Neural cell (in vitro differentiated cells): ENCODE measurements at regions not wholly inside any gene's neighbourhood (a gene's known extent, or its start where the extent isn't known, plus 50 kb on each side); places are given as distances from the start of the nearest gene placed in this dataset.

Source experiments
- H2AFZ ChIP-seq: fragments of 200-600, 300-800 bp; sonication (generic), shearing (Covaris generic); 2 replicates; pipeline ENCODE4 v1.6.0; 2014; ENCODE audit warnings: low read depth, mild to moderate bottlenecking, antibody characterized with exemption, low read length, moderate library complexity
- H3F3A ChIP-seq: fragments of 200-600 bp; shearing (Covaris generic); 2 replicates; pipeline ENCODE4 v1.6.1; 2016; ENCODE audit warnings: mild to moderate bottlenecking, moderate library complexity, mixed read lengths, antibody characterized with exemption, low read length; ENCODE audit not compliant: insufficient read depth, poor library complexity, severe bottlenecking
- H3K27ac ChIP-seq: fragments of 200-600, 300-800 bp; sonication (generic), shearing (Covaris generic); 2 replicates; pipeline ENCODE4 v1.5.1; 2014; ENCODE audit warnings: mild to moderate bottlenecking, low read length, moderate library complexity
- H3K27me3 ChIP-seq: fragments of 300-800, 200-600 bp; sonication (generic), shearing (Covaris generic); 2 replicates; pipeline ENCODE4 v1.6.0; 2014; ENCODE audit warnings: mild to moderate bottlenecking, low read depth, low read length, moderate library complexity; ENCODE audit not compliant: insufficient read depth
- H3K36me3 ChIP-seq: fragments of 300-800, 200-600 bp; sonication (generic), shearing (Covaris generic); 2 replicates; pipeline ENCODE4 v1.5.1; 2014; ENCODE audit warnings: mild to moderate bottlenecking, antibody characterized with exemption, low read length, moderate library complexity; ENCODE audit not compliant: insufficient read depth
- H3K4me2 ChIP-seq: fragments of 300-800, 200-600 bp; sonication (generic), shearing (Covaris generic); 2 replicates; pipeline ENCODE4 v1.6.0; 2014; ENCODE audit warnings: mild to moderate bottlenecking, low read length
- H3K4me3 ChIP-seq: fragments of 300-800, 200-600 bp; sonication (generic), shearing (Covaris generic); 2 replicates; pipeline ENCODE4 v1.5.1; 2014; ENCODE audit warnings: mild to moderate bottlenecking, low read length, moderate library complexity
- H3K79me2 ChIP-seq: fragments of 200-600 bp; shearing (Covaris generic); replicated peaks from 2 replicates; pipeline ENCODE4 v1.6.0; 2014; ENCODE audit warnings: mild to moderate bottlenecking, low read length, moderate library complexity; ENCODE audit not compliant: insufficient read depth
- H3K9ac ChIP-seq: fragments of 300-800, 200-600 bp; sonication (generic), shearing (Covaris generic); 2 replicates; pipeline ENCODE4 v1.6.1; 2016; ENCODE audit warnings: mild to moderate bottlenecking, low read length, mixed read lengths
- H3K9me2 ChIP-seq: fragments of 200-600 bp; shearing (Covaris generic); 2 replicates; pipeline ENCODE4 v1.6.1; 2016; ENCODE audit warnings: mild to moderate bottlenecking, low read length, mixed read lengths; ENCODE audit not compliant: insufficient read depth
- H3K9me3 ChIP-seq: fragments of 200-600, 300-800 bp; sonication (generic), shearing (Covaris generic); 2 replicates; pipeline ENCODE4 v1.6.1; 2016; ENCODE audit warnings: mild to moderate bottlenecking, mixed run types, low read length, moderate library complexity, mixed read lengths
- H4K20me1 ChIP-seq: fragments of 200-600 bp; shearing (Covaris generic); 2 replicates; pipeline ENCODE4 v1.6.1; 2016; ENCODE audit warnings: mild to moderate bottlenecking, mixed run types; ENCODE audit not compliant: insufficient read depth
- CTCF ChIP-seq: fragments of 450-650 bp; IDR thresholded peaks from 2 replicates; pipeline ENCODE4 v1.5.1; 2014; ENCODE audit warnings: antibody characterized with exemption, mild to moderate bottlenecking, moderate library complexity; ENCODE audit not compliant: poor library complexity, severe bottlenecking
- EP300 ChIP-seq: fragments of 450-650 bp; conservative IDR thresholded peaks from 2 replicates; pipeline ENCODE4 v1.6.1; 2014; ENCODE audit warnings: antibody characterized with exemption, mild to moderate bottlenecking, moderate library complexity; ENCODE audit not compliant: poor library complexity, severe bottlenecking
- EZH2 ChIP-seq: fragments of 200-600, 300-800 bp; shearing (Covaris generic), sonication (generic); IDR thresholded peaks from 2 replicates; pipeline ENCODE4 v1.6.1; 2014; ENCODE audit warnings: antibody characterized with exemption, low read length, borderline replicate concordance, mild to moderate bottlenecking; ENCODE audit not compliant: insufficient read depth, poor library complexity, severe bottlenecking
- MXI1 ChIP-seq: fragments of 450-650 bp; conservative IDR thresholded peaks from 2 replicates; pipeline ENCODE4 v1.6.1; 2014; ENCODE audit warnings: antibody characterized with exemption, mild to moderate bottlenecking; ENCODE audit not compliant: poor library complexity, severe bottlenecking
- POLR2AphosphoS5 ChIP-seq: IDR thresholded peaks from 2 replicates; pipeline ENCODE4 v1.6.1; 2012
- RAD21 ChIP-seq: fragments of 450-650 bp; conservative IDR thresholded peaks from 2 replicates; pipeline ENCODE4 v1.6.1; 2014; ENCODE audit warnings: antibody characterized with exemption, mild to moderate bottlenecking, moderate library complexity
- REST ChIP-seq: IDR thresholded peaks from 2 replicates; pipeline ENCODE4 v1.6.1; 2012; ENCODE audit warnings: borderline replicate concordance
- SMC3 ChIP-seq: fragments of 450-650 bp; conservative IDR thresholded peaks from 2 replicates; pipeline ENCODE4 v1.6.1; 2014; ENCODE audit warnings: antibody characterized with exemption, mild to moderate bottlenecking, moderate library complexity; ENCODE audit not compliant: poor library complexity
- TAF1 ChIP-seq: IDR thresholded peaks from 2 replicates; pipeline ENCODE4 v1.6.1; 2012; ENCODE audit warnings: low read depth

GRCh38 chr5:66329078-66329477, 185.0 kb downstream of the SREK1 start:
- H4K20me1 ChIP-seq = no peaks in the 10 kb centered on the region
- no peaks in the 10 kb centered on the region for H3K9me3 ChIP-seq
- H3K9me2 ChIP-seq = no peaks in the 10 kb centered on the region
- H3K79me2 ChIP-seq = no peaks in the 10 kb centered on the region
- H2AFZ ChIP-seq = no peak overlapping the region
- no peak overlapping the region for H3K4me2 ChIP-seq
- no peak overlapping the region for H3K4me3 ChIP-seq
- no peak overlapping the region for H3K9ac ChIP-seq
- H3K27ac ChIP-seq = no peak overlapping the region
- TF ChIP-seq EZH2 = no peak
- TF ChIP-seq EP300 = no peak
- no peak for TF ChIP-seq SMC3
- TF ChIP-seq REST = no peak
- no peak for TF ChIP-seq MXI1
- no peak for TF ChIP-seq RAD21
- H3K27me3 ChIP-seq = no peaks in the 10 kb centered on the region
- H3F3A ChIP-seq = no peaks in the 10 kb centered on the region
- H3K36me3 ChIP-seq = no peaks in the 10 kb centered on the region

GRCh38 chr5:66333192-66333591, 189.1 kb downstream of the SREK1 start:
- H2AFZ ChIP-seq = no peak overlapping the region
- TF ChIP-seq REST = no peak
- no peak for TF ChIP-seq MXI1
- no peak for TF ChIP-seq EZH2
- TF ChIP-seq TAF1 = no peak
- no peak for TF ChIP-seq CTCF
- TF ChIP-seq EP300 = no peak
- TF ChIP-seq RAD21 = no peak
- TF ChIP-seq POLR2AphosphoS5 = no peak
- TF ChIP-seq SMC3 = no peak
- no peaks in the 10 kb centered on the region for H3K27me3 ChIP-seq
- H3K9me2 ChIP-seq = no peaks in the 10 kb centered on the region
- no peaks in the 10 kb centered on the region for H3K36me3 ChIP-seq
- no peak overlapping the region for H3K27ac ChIP-seq
- no peaks in the 10 kb centered on the region for H3F3A ChIP-seq
- H3K4me3 ChIP-seq = no peak overlapping the region
- H3K79me2 ChIP-seq = no peaks in the 10 kb centered on the region
- no peaks in the 10 kb centered on the region for H4K20me1 ChIP-seq
- no peak overlapping the region for H3K9ac ChIP-seq
- H3K9me3 ChIP-seq = no peaks in the 10 kb centered on the region
- H3K4me2 ChIP-seq = no peak overlapping the region
